SW480 (cell line): ENCODE measurements at regions not wholly inside any gene's neighbourhood (a gene's known extent, or its start where the extent isn't known, plus 50 kb on each side); places are given as distances from the start of the nearest gene placed in this dataset.
"Not testable (repeated sequence)": the region's sequence is repeated elsewhere in the genome, so short reads cannot be mapped to it uniquely, and the experiment has no call there.

Experiments used
- DNase-seq: peaks from one replicate; pipeline ENCODE4 v3.0.0-alpha.2; 2016; ENCODE audit warnings: low spot score

DNA sequence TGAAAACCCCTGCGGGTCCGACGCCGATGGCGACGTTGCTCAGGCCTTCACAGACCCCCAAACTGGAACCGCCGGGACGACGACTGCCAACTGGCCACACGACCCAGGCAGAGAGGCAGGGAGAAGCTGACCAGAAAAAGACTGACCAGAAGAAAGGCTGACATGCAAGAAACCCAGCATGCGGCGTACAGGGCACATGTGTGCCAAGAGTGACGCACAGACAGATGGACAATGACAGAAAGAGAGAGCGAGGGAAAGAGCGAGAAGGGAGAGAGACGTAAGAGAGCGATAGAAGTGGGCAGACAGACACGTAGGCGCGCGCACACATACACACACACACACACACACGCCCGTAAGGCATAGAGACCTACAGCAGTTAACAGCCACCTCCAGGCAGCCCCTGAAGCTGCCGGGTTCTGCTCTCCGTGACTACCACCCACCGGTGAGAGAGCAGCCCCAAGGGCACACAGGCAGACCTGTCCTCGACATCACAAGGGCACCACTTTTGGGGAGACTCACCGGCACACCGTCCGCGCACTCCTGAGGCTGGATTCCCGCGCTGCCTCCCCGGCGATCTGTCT lies 67.2 kb upstream of the ZNF527 start:
- DNase-seq: no peak

DNA sequence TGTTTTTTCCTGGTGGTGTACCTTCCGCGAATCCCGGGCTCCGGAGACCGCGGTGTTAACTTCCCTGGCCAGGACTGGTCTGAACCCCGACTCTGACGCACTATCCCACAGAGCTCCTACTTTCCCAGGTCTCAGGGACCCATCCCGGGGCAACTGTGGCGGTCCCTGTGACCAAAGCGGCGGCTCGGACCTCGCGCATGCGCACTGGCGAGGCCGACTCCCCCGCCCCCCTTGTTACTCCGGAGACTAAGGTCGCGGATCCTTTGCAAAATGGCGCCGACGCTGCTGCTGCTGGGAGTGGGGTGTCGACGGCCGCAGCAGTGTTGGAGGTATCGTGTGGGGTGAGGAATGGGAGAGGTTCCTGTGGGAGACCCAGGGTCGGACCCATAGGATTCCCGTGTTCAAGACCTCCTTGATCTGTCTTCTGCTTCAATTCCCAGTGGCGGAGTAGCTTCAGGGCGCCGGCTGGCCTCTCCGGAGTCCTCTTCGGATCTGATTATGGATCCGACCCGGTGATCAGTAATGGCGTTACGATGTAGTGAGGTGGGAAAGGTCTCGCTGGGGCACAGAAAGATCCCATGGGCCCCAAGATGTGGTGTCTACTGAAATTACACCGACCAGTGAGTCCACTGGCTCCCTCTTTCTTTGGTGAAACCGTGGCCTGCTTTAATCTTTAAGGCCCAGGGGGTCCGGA lies 66.6 kb upstream of the ZNF527 start:
- DNase-seq: no peak

DNA sequence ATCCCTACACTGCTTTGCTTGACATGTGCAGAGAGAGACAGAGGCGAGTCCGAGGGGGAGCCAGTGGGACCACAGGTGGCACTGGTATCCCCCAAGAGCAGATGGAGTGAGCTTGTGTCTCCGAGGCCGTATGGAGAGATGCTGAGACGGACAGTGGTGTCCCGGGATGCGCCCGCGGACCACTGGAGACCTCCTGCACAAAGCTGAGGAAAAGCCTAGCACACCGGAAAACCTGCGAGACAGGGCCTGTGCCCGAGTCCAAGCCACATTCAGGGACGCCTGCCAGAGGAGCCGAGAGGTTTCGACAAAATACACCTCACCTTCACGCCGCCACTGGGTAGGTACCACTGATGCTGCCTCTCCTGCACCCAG lies 66.0 kb upstream of the ZNF527 start:
- DNase-seq: no peak

DNA sequence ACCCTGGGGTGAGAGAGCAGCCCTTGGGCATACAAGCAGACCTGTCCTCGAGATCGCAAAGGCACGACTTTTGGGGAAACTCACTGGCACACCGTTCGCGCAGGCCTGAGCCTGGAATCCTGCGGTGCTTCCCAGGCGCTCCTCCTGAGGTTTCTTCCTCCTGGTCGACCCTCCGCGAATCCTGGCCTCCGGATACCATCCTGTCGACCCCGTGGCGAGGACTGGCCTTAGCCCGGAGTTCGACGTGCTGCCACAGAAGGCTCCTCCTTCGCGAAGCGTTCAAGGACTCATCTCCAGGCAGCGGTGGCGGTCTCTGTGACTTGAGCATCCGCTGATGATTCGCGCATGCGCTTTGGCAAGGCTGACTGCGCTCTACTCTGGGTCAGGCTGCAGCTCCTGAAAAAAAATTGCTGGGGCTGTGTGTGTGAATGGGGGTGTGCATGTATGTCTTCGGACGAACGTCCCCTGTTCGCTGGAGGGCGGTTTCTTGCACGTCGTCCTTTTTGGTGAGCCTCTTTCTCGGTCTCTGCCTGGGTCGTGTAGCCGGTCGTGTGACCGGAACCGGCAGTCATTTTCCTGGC lies 64.4 kb upstream of the ZNF527 start:
- no peak for DNase-seq

DNA sequence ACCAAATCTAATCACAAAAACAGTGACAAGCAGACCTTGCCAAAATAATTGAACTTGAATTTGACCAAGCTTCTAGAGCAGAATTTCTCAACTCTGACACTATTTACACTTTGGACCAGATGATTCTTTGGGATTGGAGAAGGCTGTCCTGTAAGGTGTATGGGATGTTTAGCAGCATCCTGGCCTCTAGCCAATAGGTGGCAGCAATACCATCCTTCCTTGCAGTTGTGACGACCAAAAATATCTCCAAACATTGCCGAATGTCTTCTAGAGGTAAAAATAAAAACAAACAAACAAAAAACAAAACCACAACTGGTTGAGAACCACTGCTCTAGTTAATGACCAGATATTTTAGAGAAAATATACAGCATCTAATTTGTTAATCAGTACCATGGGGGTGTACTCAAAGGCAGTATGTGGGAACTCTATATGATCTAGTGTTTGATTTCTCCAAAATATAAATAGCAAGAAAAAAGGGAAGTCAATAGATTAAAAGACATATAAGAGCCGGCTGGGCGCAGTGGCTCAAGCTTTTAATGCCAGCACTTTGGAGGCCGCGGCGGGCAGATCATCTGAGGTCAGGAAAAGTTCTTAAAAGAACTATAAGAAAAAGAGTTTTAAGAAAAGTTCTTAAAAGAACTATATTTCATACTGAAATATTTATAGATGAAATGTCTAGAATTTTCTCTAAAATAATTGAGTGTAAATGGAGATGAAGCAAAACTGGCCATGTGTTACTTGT lies 60.9 kb upstream of the ZNF527 start:
- DNase-seq: no peak

DNA sequence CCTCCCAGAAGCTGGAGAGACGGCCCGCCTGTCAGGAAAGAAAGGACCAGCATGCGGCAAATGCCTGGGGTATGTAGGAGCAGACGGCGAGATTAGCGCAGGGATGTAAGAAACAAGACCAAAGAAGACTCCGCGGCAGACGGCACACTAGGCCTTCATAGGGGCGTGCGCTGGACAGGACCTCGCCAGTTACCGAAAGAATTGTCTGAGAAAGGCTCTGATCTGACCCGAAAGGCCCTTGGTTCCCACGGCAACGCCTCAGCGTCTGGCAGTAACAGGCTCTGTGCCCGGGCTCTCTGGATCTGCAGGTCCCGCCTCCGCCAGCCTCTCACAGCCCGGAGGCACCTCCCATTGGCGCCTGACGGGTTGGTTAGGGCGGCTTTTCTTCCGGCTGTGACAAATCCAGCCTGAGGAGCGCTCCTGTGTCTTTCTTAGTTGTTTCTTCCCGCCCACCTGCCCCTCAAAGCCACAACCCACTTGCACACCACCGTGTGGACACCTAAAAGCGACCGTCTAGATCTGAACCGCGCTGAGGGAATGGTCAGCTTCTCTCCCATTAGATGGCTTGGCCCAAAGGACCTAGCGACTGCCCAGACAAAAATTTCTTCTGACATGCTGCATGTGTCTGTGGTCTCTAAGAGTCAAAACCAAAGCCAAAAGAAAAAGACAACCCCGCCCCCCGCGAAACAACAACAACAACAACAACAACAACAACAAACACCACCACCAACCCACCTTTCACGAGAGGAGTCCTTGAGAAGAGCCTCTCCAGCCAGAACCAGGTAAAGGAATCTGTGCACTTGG lies 58.2 kb upstream of the ZNF527 start:
- not testable (repeated sequence) for DNase-seq

DNA sequence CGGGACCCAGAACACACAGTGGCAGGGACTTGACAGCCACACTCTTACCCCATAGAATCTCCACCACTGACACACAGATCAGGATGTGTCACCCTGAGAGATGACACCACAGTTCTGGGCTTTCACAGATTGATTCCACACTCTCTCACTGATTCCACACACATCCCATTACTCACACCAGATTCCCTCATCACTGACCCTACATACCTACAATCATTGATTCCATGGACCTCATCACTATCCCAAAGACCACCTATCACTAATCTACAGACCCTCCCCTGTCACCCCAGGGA lies 57.6 kb upstream of the ZNF527 start:
- no peak for DNase-seq

DNA sequence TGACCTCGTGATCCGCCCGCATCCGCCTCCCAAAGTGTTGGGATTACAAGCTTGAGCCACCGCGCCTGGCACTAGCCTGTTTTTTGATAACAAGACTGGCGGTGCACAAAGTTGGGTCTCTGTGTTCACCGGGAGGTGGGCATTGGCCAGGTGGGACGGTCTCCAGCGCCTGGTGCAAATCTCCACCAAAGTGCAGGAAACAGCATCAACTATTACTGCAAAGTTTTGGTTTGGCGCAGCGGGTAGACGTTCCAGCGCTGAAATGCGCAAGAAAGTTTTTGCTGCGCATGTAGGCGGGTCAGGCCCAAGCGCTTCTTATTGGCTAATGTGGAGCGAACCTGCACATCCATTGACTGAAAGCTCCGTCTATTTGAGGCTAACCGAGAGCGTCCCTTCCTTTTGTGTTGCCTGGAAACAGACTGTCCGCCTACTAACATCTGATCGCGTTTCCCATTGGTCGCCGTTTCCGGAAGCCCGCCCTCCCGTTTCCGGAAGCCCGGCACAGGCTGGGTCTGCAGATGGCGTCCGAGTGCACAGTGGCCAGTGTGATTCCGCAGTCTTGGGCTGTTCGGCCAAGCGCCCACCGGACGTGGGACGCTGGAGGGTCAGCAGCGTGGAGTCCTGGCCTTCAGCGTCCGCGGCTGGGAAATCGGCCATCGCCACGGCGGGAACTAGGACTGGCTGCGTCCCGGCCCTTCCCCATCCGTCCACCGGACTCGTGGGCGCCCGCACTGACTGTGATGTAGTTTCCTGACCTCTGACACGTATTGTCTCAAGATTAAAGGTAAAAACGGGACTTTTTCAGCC lies 53.3 kb upstream of the ZNF527 start:
- peak; percentile 99 for DNase-seq

DNA sequence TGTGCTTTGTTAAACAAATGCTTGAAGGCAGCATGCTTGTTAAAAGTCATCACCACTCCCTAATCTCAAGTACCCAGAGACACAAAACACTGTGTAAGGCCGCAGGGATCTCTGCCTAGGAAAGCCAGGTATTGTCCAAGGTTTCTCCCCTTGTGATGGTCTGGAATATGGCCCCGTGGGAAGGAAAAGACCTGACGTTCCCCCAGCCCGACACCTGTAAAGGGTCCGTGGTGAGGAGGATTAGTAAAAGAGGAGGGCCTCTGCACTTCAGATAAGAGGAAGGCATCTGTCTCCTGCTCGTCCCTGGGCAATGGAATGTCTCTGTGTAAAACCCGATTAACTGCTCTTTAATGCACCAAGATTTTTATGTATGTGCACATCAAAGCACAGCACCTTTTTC lies 49.9 kb upstream of the ZNF527 start:
- not testable (repeated sequence) for DNase-seq
